Thyroid gland (tissue), 4 donors: ENCODE measurements at regions not wholly inside any gene's neighbourhood (a gene's known extent, or its start where the extent isn't known, plus 50 kb on each side); places are given as distances from the start of the nearest gene placed in this dataset.

Experiments
- CTCF ChIP-seq, 6 experiments: fragments of 200-600 bp in 3 of 6; fragments of 450-650 bp in 3 of 6; sonication (generic) in 3 of 6; IDR thresholded peaks; one replicate each; pipeline ENCODE4 v1.5.1; 2016 to 2019; ENCODE audit warnings: antibody characterized with exemption in 6 of 6, mild to moderate bottlenecking in 2 of 6, inconsistent platforms in 1 of 6, moderate library complexity in 1 of 6
- POLR2A ChIP-seq, 2 donors: fragments of 450-650 bp; IDR thresholded peaks; one replicate each; pipeline ENCODE4 v1.6.1; 2017; ENCODE audit warnings: antibody characterized with exemption in 2 of 2, mild to moderate bottlenecking in 2 of 2, moderate library complexity in 1 of 2

DNA sequence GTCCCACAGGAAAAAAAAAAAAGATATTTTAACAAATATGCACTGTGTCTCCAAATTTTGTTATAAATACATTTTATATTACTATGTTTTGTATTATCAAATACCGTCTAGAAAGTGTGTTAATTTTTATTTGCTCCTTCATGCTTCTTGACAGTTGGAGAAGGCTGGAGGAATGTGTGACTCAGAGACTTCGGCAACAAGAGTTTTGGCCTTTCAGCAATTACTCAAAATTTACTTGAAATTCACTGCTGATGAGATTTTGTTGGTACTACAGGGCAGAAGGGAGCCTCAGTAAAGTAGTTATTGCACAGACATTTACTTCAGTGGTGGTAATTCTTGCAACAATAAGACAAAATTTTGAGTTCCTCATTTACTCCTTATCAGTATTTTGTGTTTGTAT lies 2164.0 kb downstream of the PCDH7 start:
- TF ChIP-seq CTCF (IDR thresholded peaks at IDR 0.05) = no peak
- no peak for TF ChIP-seq POLR2A (IDR thresholded peaks at IDR 0.05)
